IMR-90 (cell line): ENCODE measurements at regions not wholly inside any gene's neighbourhood (a gene's known extent, or its start where the extent isn't known, plus 50 kb on each side); places are given as distances from the start of the nearest gene placed in this dataset.

ENCODE experiments used
- ATAC-seq: fragments of 200-7000 bp; cut with Tn5 transposase; 2 replicates; pipeline ENCODE4 v1.9.1; 2020; ENCODE audit warnings: low read depth, mild to moderate bottlenecking, moderate library complexity
- BruUV-seq: library from RNA; stranded (reverse); fragments of 400-500 nt; replicated peaks from 2 replicates; lab custom pipeline; 2021; lab: Mats Ljungman, UMichigan
- CTCF ChIA-PET: fragments of 300-600 bp; formaldehyde crosslinking; extraction: SDS; loops from one replicate; lab custom pipeline; 2021; ENCODE audit warnings: antibody characterized with exemption; lab: Yijun Ruan, JAX
- POLR2A ChIA-PET: fragments of 300-600 bp; sonication (Branson Sonifier 250); formaldehyde crosslinking; loops from one replicate; lab custom pipeline; 2022; ENCODE audit warnings: antibody characterized with exemption; ENCODE audit not compliant: unreplicated experiment; lab: Charles Lee
- DNase-seq: peaks from one replicate; pipeline ENCODE4 v3.0.0; 2013
- H2AFZ ChIP-seq: replicated peaks from 2 replicates; pipeline ENCODE3; 2013; ENCODE audit warnings: low read length, mild to moderate bottlenecking; ENCODE audit not compliant: poor library complexity
- H2AK5ac ChIP-seq: 2 replicates; pipeline ENCODE4 v1.6.1; 2013; ENCODE audit warnings: low read depth, low read length, inconsistent platforms
- H2AK9ac ChIP-seq: replicated peaks from 2 replicates; pipeline ENCODE3; 2013; ENCODE audit warnings: mild to moderate bottlenecking, low read depth, low read length, moderate library complexity; ENCODE audit not compliant: poor library complexity
- H2BK120ac ChIP-seq: 2 replicates; pipeline ENCODE4 v1.6.1; 2013; ENCODE audit warnings: low read depth, low read length, inconsistent platforms
- H2BK15ac ChIP-seq: 3 replicates; pipeline ENCODE4 v1.6.1; 2013; ENCODE audit warnings: low read depth, low read length, inconsistent platforms
- H2BK20ac ChIP-seq: 2 replicates; pipeline ENCODE4 v1.6.1; 2013; ENCODE audit warnings: low read depth, mild to moderate bottlenecking, inconsistent platforms, low read length, moderate library complexity
- H2BK5ac ChIP-seq: 2 replicates; pipeline ENCODE4 v1.6.1; 2013; ENCODE audit warnings: mild to moderate bottlenecking, low read depth, low read length, inconsistent platforms; ENCODE audit not compliant: poor library complexity, severe bottlenecking
- H3K14ac ChIP-seq: replicated peaks from 2 replicates; pipeline ENCODE4 v1.6.1; 2013; ENCODE audit warnings: low read depth, low read length, inconsistent platforms
- H3K18ac ChIP-seq: 2 replicates; pipeline ENCODE4 v1.6.1; 2013; ENCODE audit warnings: low read depth, low read length, control low read depth
- H3K23ac ChIP-seq: 2 replicates; pipeline ENCODE4 v1.6.1; 2013; ENCODE audit warnings: low read depth, low read length, inconsistent platforms
- H3K27ac ChIP-seq: 2 replicates; pipeline ENCODE4 v1.5.1; 2013; ENCODE audit warnings: mild to moderate bottlenecking, control low read depth, low read length; ENCODE audit not compliant: insufficient read depth
- H3K27me3 ChIP-seq: 2 replicates; pipeline ENCODE4 v1.6.1; 2013; ENCODE audit warnings: low read length; ENCODE audit not compliant: control insufficient read depth, insufficient read depth
- H3K36me3 ChIP-seq: 2 replicates; pipeline ENCODE4 v1.6.1; 2013; ENCODE audit warnings: low read length, mixed read lengths; ENCODE audit not compliant: control insufficient read depth, insufficient read depth
- H3K4ac ChIP-seq: 2 replicates; pipeline ENCODE4 v1.6.1; 2013; ENCODE audit warnings: low read depth, low read length, inconsistent platforms
- H3K4me1 ChIP-seq: 2 replicates; pipeline ENCODE4 v1.6.1; 2013; ENCODE audit warnings: low read length, mixed read lengths; ENCODE audit not compliant: control insufficient read depth, insufficient read depth
- H3K4me2 ChIP-seq: 2 replicates; pipeline ENCODE4 v1.6.1; 2013; ENCODE audit warnings: low read depth, mild to moderate bottlenecking, control low read depth, low read length, moderate library complexity
- H3K4me3 ChIP-seq: 2 replicates; pipeline ENCODE4 v1.5.1; 2013; ENCODE audit warnings: low read depth, mild to moderate bottlenecking, control low read depth, low read length, moderate library complexity; ENCODE audit not compliant: insufficient read depth
- H3K56ac ChIP-seq: 2 replicates; pipeline ENCODE4 v1.6.1; 2013; ENCODE audit warnings: low read length, inconsistent platforms; ENCODE audit not compliant: insufficient read depth; ENCODE audit errors: extremely low read depth
- H3K79me1 ChIP-seq, 2 experiments: 2 replicates each; pipeline ENCODE4 v1.6.1; 2013; ENCODE audit warnings: low read length in 2 of 2, inconsistent platforms in 1 of 2, low read depth in 1 of 2
- H3K9ac ChIP-seq: 2 replicates; pipeline ENCODE4 v1.6.1; 2013; ENCODE audit warnings: low read depth, low read length, control low read depth
- H3K9me1 ChIP-seq: 2 replicates; pipeline ENCODE4 v1.6.1; 2013; ENCODE audit warnings: low read length, inconsistent platforms; ENCODE audit not compliant: insufficient read depth
- H3K9me3 ChIP-seq: 2 replicates; pipeline ENCODE4 v1.6.1; 2013; ENCODE audit warnings: low read length; ENCODE audit not compliant: control insufficient read depth, insufficient read depth
- H4K20me1 ChIP-seq: 2 replicates; pipeline ENCODE4 v1.6.1; 2013; ENCODE audit warnings: low read length, inconsistent platforms; ENCODE audit not compliant: insufficient read depth
- H4K5ac ChIP-seq: 2 replicates; pipeline ENCODE4 v1.6.1; 2013; ENCODE audit warnings: mild to moderate bottlenecking, low read depth, low read length, control low read depth
- H4K8ac ChIP-seq, 2 experiments: 2 replicates each; pipeline ENCODE4 v1.6.1; 2013; ENCODE audit warnings: low read depth in 2 of 2, low read length in 2 of 2, control low read depth in 1 of 2, inconsistent platforms in 1 of 2
- H4K91ac ChIP-seq: 2 replicates; pipeline ENCODE4 v1.6.1; 2013; ENCODE audit warnings: low read depth, low read length, inconsistent platforms; ENCODE audit not compliant: insufficient read depth
- BHLHE40 ChIP-seq: fragments of 150-350 bp; IDR thresholded peaks from 2 replicates; pipeline ENCODE4 v1.6.1; 2016; ENCODE audit warnings: mild to moderate bottlenecking, low read depth, low read length
- CEBPB ChIP-seq: IDR thresholded peaks from 2 replicates; pipeline ENCODE4 v1.6.1; 2012; ENCODE audit warnings: low read depth, low read length, improper control_type of control experiment
- CHD1 ChIP-seq: IDR thresholded peaks from 2 replicates; pipeline ENCODE4 v1.6.1; 2012; ENCODE audit warnings: low read depth, low read length, improper control_type of control experiment
- FOS ChIP-seq: fragments of 150-350 bp; IDR thresholded peaks from 2 replicates; pipeline ENCODE4 v1.6.1; 2016; ENCODE audit warnings: low read depth, low read length
- MAFK ChIP-seq: IDR thresholded peaks from 2 replicates; pipeline ENCODE4 v1.6.1; 2012; ENCODE audit warnings: low read depth, low read length, improper control_type of control experiment
- MAZ ChIP-seq: IDR thresholded peaks from 2 replicates; pipeline ENCODE4 v1.6.1; 2012; ENCODE audit warnings: low read depth, mild to moderate bottlenecking, low read length, improper control_type of control experiment, moderate library complexity, borderline replicate concordance
- MXI1 ChIP-seq: IDR thresholded peaks from 2 replicates; pipeline ENCODE4 v1.6.1; 2012; ENCODE audit warnings: low read depth, mild to moderate bottlenecking, low read length, moderate library complexity, borderline replicate concordance
- NFE2L2 ChIP-seq: fragments of 150-350 bp; IDR thresholded peaks from 2 replicates; pipeline ENCODE4 v1.6.1; 2016; ENCODE audit warnings: low read depth, mild to moderate bottlenecking, low read length
- POLR2A ChIP-seq: IDR thresholded peaks from 2 replicates; pipeline ENCODE4 v1.6.1; 2012; ENCODE audit warnings: mild to moderate bottlenecking, low read depth, low read length
- RAD21 ChIP-seq: IDR thresholded peaks from 2 replicates; pipeline ENCODE4 v1.6.1; 2012; ENCODE audit warnings: low read length, improper control_type of control experiment
- RCOR1 ChIP-seq: IDR thresholded peaks from 2 replicates; pipeline ENCODE4 v1.6.1; 2012; ENCODE audit warnings: mild to moderate bottlenecking, low read length, improper control_type of control experiment; ENCODE audit not compliant: insufficient replicate concordance
- RFX5 ChIP-seq: IDR thresholded peaks from 2 replicates; pipeline ENCODE4 v1.8.0; 2012; ENCODE audit warnings: low read depth, mild to moderate bottlenecking, low read length, moderate library complexity
- SMC3 ChIP-seq: fragments of 150-350 bp; IDR thresholded peaks from 2 replicates; pipeline ENCODE4 v1.6.1; 2016; ENCODE audit warnings: low read depth, mild to moderate bottlenecking, antibody characterized with exemption, low read length, moderate library complexity
- WGBS, 2 experiments: methylation state at CpG; one replicate each; pipeline versions ENCODE4 v1.1.5 to v1.1.7; 2013; ENCODE audit warnings: missing lambda C conversion rate in 2 of 2; ENCODE audit not compliant: insufficient read length in 1 of 2; ENCODE audit errors: extremely low coverage in 2 of 2; 5-methylcytosine and 5-hydroxymethylcytosine counted together
- dilution Hi-C: fragments of 300-500 bp; cut with HindIII; formaldehyde crosslinking; loops from one replicate; pipeline ENCODE4 v1.14.3; 2018; ENCODE audit warnings: low sequenced_read_pairs; ENCODE audit not compliant: unreplicated experiment
- in situ Hi-C: fragments of 300-500 bp; cut with MboI; formaldehyde crosslinking; loops from 3 replicates; pipeline ENCODE4 v1.14.3; 2019; ENCODE audit warnings: low sequenced_read_pairs, inconsistent platforms, mixed read lengths
- intact Hi-C: fragments of 100-400 bp; cut with micrococcal nuclease; formaldehyde crosslinking; loops from 2 replicates; pipeline ENCODE4 v1.10.0; 2022
- TF ChIP-seq, protein P1 (sequence below): fragments of 150-350 bp; IDR thresholded peaks from 2 replicates; pipeline ENCODE4 v1.6.1; 2016; ENCODE audit warnings: low read depth, mild to moderate bottlenecking, low read length, moderate library complexity, borderline replicate concordance
- TF ChIP-seq, protein P2 (sequence below): conservative IDR thresholded peaks from 2 replicates; pipeline ENCODE4 v1.5.1; 2012; ENCODE audit warnings: mild to moderate bottlenecking, low read depth, low read length, improper control_type of control experiment
- TF ChIP-seq, protein P3 (sequence below): fragments of 150-350 bp; IDR thresholded peaks from 2 replicates; pipeline ENCODE4 v1.6.1; 2017; ENCODE audit warnings: mild to moderate bottlenecking, antibody characterized with exemption, low read length, low read depth

DNA sequence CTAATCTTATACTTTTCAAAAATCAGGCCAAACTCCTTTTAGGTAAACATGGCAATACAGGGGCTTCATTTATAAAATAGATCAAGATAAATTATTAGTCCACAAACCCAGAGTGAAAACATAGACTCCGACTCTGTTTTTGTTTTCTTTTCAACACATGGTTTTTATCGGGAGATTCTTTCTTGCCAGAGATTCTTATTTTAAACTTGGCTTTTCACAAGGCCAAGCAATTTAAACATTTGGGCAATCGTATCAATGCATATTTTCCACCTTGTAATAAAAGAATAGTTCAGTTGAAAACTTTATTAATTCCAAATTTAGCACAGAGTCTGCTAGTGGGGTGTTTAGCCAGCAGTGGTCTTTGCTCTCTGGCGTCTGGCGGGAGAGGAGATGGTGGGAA lies 71.9 kb downstream of the SOX11 start:
- Histone ChIP-seq H2BK120ac (no peak overlapping the region), H2BK20ac (no peak overlapping the region), H3K9me3 (no peaks in the 10 kb centered on the region), H3K4ac (no peak overlapping the region), H3K23ac (no peak overlapping the region), H4K8ac (no peak overlapping the region), H3K27me3 (no peaks in the 10 kb centered on the region), H4K20me1 (no peaks in the 10 kb centered on the region), H4K5ac (no peak overlapping the region), H3K18ac (no peak overlapping the region), H3K9me1 (no peaks in the 10 kb centered on the region), H3K56ac (no peak overlapping the region), H2AFZ (no peak overlapping the region), H3K4me1 (peaks cover 6% of the 10 kb centered on the region; the same call in 1 of the 2 replicates), H4K91ac (no peak overlapping the region), H3K36me3 (no peaks in the 10 kb centered on the region), H2AK5ac (no peak overlapping the region), H3K27ac (no peak overlapping the region), H3K4me2 (no peak overlapping the region), H3K79me1 (no peaks in the 10 kb centered on the region), H3K4me3 (no peak overlapping the region), H2BK5ac (no peak overlapping the region), H3K9ac (no peak overlapping the region), H2BK15ac (no peak overlapping the region), H2AK9ac (no peak overlapping the region), H3K14ac (no peak overlapping the region)
- no CpG with 5 or more reads among the region's 5 CpGs for WGBS, 2 experiments
- no peak for ATAC-seq
- in situ Hi-C loops = no loop called here
- intact Hi-C loops = no loop called here
- ChIA-PET CTCF (no interaction called here), POLR2A (no interaction called here)
- TF ChIP-seq BHLHE40 (no peak), NFE2L2 (no peak), MAFK (no peak), POLR2A (no peak), MAZ (no peak), CHD1 (no peak), RAD21 (no peak), MXI1 (no peak), CEBPB (no peak), SMC3 (no peak), RCOR1 (no peak), FOS (no peak), RFX5 (no peak)
- TF ChIP-seq, protein P1, sequence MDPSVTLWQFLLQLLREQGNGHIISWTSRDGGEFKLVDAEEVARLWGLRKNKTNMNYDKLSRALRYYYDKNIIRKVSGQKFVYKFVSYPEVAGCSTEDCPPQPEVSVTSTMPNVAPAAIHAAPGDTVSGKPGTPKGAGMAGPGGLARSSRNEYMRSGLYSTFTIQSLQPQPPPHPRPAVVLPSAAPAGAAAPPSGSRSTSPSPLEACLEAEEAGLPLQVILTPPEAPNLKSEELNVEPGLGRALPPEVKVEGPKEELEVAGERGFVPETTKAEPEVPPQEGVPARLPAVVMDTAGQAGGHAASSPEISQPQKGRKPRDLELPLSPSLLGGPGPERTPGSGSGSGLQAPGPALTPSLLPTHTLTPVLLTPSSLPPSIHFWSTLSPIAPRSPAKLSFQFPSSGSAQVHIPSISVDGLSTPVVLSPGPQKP = no peak
- TF ChIP-seq, protein P2, sequence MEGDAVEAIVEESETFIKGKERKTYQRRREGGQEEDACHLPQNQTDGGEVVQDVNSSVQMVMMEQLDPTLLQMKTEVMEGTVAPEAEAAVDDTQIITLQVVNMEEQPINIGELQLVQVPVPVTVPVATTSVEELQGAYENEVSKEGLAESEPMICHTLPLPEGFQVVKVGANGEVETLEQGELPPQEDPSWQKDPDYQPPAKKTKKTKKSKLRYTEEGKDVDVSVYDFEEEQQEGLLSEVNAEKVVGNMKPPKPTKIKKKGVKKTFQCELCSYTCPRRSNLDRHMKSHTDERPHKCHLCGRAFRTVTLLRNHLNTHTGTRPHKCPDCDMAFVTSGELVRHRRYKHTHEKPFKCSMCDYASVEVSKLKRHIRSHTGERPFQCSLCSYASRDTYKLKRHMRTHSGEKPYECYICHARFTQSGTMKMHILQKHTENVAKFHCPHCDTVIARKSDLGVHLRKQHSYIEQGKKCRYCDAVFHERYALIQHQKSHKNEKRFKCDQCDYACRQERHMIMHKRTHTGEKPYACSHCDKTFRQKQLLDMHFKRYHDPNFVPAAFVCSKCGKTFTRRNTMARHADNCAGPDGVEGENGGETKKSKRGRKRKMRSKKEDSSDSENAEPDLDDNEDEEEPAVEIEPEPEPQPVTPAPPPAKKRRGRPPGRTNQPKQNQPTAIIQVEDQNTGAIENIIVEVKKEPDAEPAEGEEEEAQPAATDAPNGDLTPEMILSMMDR = no peak
- TF ChIP-seq, protein P3, sequence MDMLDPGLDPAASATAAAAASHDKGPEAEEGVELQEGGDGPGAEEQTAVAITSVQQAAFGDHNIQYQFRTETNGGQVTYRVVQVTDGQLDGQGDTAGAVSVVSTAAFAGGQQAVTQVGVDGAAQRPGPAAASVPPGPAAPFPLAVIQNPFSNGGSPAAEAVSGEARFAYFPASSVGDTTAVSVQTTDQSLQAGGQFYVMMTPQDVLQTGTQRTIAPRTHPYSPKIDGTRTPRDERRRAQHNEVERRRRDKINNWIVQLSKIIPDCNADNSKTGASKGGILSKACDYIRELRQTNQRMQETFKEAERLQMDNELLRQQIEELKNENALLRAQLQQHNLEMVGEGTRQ = no peak
- no TSS peak for BruUV-seq
- dilution Hi-C loops = no loop called here
- no peak for DNase-seq
